ENCODE measurements at regions not wholly inside any gene's neighbourhood (a gene's known extent, or its start where the extent isn't known, plus 50 kb on each side); places are given as distances from the start of the nearest gene placed in this dataset.

- H3K27me3 ChIP-seq (ENCODE audit: insufficient read depth in 3 of 3, low read length in 2 of 3): peaks cover 2 to 11% (median 4%) of the 10 kb centered on the region in 3 donors
- intact Hi-C loops (cut with DNase I): no loop called here
- no peaks in the 10 kb centered on the region for H3K4me1 ChIP-seq
- no peak for ATAC-seq
- no peak overlapping the region for H3K27ac ChIP-seq
- 47 to 64% (median 48%) methylated on average over 8 of the region's 8 CpGs for WGBS, 3 donors
- DNase-seq: no peak
- no peak for TF ChIP-seq CTCF (IDR thresholded peaks at IDR 0.05)
- H3K9me3 ChIP-seq: peaks cover 7% of the 10 kb centered on the region
- no peaks in the 10 kb centered on the region for H3K36me3 ChIP-seq (ENCODE audit: insufficient read depth in 1 of 2, low read depth in 1 of 2)
- H3K4me3 ChIP-seq: no peak overlapping the region
These were observed 57.2 kb upstream of the LRRN2 start for GRCh38 chr1:204742676-204743251.

- DNase-seq (no peak), ATAC-seq (no peak)
- no peak for TF ChIP-seq CTCF (IDR thresholded peaks at IDR 0.05)
- 80 to 82% (median 81%) methylated on average over 7 of the region's 7 CpGs for WGBS, 3 donors
- Histone ChIP-seq H3K27me3 (ENCODE audit: insufficient read depth in 3 of 3, low read length in 2 of 3) (peaks cover 2 to 4% (median 4%) of the 10 kb centered on the region in 3 donors), H3K4me1 (no peaks in the 10 kb centered on the region), H3K36me3 (ENCODE audit: insufficient read depth in 1 of 2, low read depth in 1 of 2) (no peaks in the 10 kb centered on the region), H3K27ac (no peak overlapping the region), H3K9me3 (no peaks in the 10 kb centered on the region), H3K4me3 (no peak overlapping the region)
- intact Hi-C loops (cut with DNase I): no loop called here
These were observed 58.7 kb upstream of the LRRN2 start for GRCh38 chr1:204744107-204744779.

GRCh38 chr1:204746838-204747442 lies 61.4 kb upstream of the LRRN2 start:
- Histone ChIP-seq H3K4me3 (no peak overlapping the region), H3K36me3 (ENCODE audit: insufficient read depth in 1 of 2, low read depth in 1 of 2) (no peaks in the 10 kb centered on the region), H3K27me3 (ENCODE audit: insufficient read depth in 3 of 3, low read length in 2 of 3) (peaks cover 0 to 4% (median 1%) of the 10 kb centered on the region in 3 donors), H3K9me3 (no peaks in the 10 kb centered on the region), H3K4me1 (no peaks in the 10 kb centered on the region), H3K27ac (no peak overlapping the region)
- intact Hi-C loops (cut with DNase I): no loop called here
- ATAC-seq (peak; percentile 56 to 85 (median 72)), DNase-seq (no peak)
- peak; percentile 92 for TF ChIP-seq CTCF (IDR thresholded peaks at IDR 0.05)

GRCh38 chr1:204751480-204751879 lies 65.9 kb upstream of the LRRN2 start:
- Histone ChIP-seq H3K9me3 (no peaks in the 10 kb centered on the region), H3K27ac (no peak overlapping the region), H3K4me3 (no peak overlapping the region), H3K27me3 (ENCODE audit: insufficient read depth in 3 of 3, low read length in 2 of 3) (peaks cover 0 to 8% (median 5%) of the 10 kb centered on the region in 3 donors), H3K36me3 (ENCODE audit: insufficient read depth in 1 of 2, low read depth in 1 of 2) (no peaks in the 10 kb centered on the region), H3K4me1 (no peaks in the 10 kb centered on the region)
- intact Hi-C loops (cut with DNase I): no loop called here
- TF ChIP-seq CTCF (IDR thresholded peaks at IDR 0.05): no peak
- WGBS, 3 donors: 40 to 45% (median 43%) methylated on average over 6 of the region's 6 CpGs
- ATAC-seq (no peak), DNase-seq (no peak)

Measured in psoas muscle (tissue), 7 donors.